ENCODE measurements at regions not wholly inside any gene's neighbourhood (a gene's known extent, or its start where the extent isn't known, plus 50 kb on each side); places are given as distances from the start of the nearest gene placed in this dataset.

DNA sequence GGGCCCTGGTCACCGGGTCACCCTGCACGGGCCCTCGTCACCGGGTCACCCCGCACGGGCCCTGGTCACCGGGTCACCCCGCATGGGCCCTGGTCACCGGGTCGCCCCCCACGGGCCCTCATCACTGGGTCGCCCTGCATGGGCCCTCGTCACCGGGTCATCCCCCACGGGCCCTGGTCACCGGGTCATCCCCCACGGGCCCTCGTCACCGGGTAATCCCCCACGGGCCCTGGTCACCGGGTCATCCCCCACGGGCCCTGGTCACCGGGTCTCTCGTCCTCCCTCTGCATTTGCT, 77.6 kb downstream of the RIPK4 start:
- no peak for DNase-seq

DNA sequence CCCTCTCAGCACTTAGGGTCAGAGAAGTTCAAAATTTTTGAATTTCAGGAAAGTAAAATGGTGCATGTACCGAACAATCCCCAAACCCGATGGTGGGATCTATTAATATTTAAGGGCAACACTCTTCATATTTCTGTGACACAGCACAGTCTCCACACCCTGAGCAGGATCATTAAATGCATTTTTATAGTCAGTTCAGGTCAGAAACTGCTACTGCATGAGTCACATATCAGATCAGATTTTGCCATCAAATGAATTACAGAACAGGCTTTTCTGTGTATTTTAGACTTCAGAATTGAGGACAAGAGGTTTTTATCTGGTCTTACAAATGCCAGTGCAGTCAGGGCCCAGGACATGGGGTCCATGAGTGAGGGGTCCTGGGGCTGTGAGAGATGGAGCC, 79.2 kb downstream of the RIPK4 start:
- no peak for DNase-seq

DNA sequence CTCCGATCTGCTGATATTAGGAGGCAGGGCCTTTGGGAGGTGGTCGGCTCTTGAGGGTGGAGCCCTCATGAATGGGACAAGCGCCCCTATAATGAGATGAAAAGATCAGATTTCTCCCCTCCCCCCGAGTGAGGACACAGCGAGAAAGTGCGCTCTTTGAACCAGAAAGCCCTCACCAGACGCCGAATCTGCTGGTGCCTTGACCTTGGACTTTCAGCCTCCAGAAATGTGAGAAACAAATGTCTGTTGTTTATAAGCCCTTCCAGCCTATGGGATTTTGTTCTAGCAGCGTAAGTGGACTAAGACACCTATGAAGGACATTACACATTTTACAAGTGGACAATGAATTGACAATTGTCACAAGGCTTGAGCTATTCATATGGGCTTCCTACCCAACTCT, 80.2 kb downstream of the RIPK4 start:
- DNase-seq, result no peak

DNA sequence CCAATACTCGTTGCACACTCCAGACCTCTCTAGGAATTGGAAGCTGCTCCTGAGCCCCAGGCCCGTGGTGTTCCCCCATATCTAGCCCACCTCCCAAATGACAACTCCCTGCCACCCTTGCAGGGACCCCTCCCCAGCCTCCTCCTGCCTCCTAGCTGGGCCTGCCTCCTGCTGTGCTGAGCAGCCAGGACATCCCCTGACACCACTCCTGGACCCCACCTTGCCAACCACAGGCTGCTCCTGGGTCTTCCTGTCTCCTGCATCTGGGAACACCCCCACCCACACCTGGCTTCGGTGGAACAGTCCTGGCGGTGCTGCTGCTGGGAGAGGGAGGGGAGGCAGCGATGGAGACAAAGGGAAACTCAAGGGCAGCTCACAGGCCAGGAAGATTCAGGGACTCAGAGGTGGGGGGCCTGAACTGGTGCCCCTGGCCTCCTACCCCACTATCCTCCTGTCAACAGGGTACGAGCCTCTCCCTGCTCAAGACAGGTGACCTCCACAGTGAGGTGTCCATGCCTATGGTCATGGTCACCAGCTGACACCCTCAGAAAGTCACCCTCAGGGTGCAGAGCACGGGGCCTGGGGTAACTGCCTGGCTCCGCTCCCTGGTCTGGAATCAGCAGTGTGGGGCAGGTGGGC, 81.2 kb downstream of the RIPK4 start:
- DNase-seq, result no peak

DNA sequence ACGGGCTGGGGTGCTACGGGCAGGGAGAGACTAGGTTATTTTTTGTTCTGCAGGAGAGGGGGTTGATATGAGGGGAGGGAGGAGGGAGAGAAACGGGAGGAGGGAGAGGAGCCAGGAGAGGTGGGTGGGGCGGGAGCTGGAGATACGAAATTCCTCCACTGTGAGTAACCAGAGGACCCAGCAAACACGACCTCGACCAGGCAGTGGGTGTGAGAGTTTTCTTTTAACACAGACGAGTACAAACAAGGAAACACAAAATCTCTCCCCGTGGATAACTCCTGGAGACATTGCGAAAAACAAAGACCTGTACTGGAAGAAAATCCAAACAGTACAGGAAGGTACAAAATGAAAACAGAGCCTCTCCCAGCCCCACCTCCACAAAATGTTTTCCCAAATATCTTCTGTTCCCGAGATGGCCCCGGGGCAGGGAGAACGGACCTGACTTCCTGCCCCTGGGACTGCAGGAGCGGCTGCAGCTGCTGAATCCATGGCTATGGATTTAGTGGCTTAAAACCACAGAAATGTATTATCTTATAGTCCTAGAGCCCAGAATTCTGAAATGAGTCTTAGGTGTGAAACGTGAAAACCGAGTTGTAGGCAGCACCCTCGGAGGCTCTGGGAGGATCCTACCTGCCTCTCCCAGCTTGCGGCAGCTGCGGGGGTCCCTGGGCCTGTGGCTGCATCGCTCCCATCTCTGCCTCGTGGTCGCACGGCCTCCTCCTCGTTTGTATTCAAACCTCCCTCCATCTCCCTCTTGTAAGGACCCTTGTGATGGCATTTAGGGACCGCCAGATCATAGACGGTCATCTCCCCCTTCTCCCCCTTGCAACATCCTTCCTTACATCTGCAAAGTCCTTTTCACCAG, 82.2 kb downstream of the RIPK4 start:
- no peak for DNase-seq

DNA sequence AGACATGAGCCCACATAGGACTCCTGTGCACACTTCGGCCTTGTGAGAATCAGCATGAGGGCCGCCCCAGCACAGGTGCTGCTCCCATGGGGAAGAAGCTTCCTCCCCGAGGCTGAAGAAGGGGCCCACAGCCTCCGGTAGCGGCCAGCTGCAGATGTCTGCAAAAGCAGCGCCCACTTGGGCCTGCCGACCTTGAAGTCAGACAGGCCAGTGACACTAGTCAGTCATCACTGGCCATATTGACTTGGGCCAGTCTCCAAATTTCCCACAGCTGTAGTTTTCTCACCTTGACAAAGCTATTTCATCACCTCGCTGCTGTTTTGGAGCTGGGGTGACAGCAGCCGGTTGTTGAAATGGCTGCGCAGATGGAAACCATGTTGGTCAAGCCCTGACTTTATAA, 83.0 kb downstream of the RIPK4 start:
- DNase-seq, result no peak

DNA sequence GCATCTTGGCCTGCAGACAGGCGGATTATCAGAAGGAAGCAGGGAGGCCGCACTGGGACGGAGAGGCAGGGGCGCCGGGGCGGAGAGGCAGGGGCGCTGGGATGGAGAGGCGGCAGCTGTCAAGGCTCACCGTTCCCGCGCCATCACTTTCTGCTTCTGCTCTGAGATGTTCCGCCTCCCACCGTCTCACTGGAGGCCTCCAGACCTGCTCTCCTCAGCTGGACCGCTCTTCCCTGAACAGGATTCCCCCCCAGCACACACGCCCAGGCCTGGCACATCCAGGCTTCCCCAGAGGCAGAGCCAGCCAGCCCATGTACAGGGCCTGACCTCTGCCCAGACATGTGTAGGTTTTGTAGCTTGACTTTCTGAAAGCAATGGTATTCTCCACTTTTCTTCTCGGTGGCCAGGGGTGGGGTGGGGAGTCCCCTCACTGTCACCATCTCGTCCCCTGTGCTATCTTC, 84.1 kb downstream of the RIPK4 start:
- DNase-seq, result no peak

DNA sequence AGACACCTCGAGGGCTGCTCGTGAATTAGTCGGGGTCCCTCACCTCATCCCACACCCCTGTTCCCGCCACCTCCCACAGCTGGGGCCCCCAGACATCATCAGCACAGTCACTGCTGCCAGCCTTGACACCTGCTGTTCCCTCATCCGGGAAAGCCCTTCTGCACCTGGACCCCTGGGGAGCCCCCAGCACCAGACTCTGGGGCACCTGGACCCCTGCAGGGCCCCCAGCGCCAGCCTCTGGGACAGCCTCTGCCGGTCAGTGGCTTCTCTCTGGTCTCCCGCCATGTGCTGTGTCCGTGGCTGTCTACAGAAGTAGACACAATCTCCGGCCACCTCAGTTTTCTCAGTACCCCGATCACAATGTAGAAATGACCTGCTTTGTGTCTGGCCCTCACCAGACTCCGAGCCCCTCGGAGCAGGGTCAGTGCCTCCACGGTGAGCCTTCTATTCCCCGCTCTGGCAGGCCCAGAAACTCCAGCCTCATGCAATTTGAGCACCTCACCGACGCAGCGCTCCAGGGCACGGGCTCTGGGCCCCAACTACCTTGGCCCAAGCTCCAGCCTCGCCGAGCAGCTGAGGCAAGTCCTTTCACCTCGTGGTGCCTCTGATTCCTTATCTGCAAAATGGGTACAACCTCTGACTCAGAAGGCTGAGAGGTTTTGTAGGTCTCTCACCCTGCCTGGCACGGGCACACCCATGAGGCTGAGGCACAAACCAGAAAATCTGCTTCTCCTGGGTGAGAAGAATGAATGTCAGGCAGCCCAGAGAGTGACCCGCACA, 84.7 kb downstream of the RIPK4 start:
- no peak for DNase-seq

DNA sequence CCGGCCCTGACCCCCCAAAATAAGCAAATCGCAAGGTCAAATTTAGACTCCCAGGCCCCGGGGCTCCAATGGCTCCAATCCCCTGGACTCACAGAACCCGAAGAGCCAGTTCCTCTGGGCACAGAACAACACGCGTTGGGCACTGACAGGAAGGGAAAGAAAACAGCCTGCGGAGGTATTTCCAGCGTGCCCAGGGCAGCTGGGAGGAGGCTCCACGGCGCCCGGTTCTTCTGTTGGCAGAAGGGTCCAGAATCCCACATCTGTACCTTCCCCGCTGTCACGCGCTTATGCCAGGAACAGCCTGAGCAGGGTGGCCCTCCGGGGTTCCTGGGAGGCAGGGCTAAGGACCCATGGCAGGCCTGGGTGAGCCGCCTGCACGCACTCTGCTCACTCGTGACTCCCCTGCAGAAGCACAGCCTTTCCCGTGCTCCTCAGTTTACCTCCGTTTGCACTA, 85.5 kb downstream of the RIPK4 start:
- no peak for DNase-seq

DNA sequence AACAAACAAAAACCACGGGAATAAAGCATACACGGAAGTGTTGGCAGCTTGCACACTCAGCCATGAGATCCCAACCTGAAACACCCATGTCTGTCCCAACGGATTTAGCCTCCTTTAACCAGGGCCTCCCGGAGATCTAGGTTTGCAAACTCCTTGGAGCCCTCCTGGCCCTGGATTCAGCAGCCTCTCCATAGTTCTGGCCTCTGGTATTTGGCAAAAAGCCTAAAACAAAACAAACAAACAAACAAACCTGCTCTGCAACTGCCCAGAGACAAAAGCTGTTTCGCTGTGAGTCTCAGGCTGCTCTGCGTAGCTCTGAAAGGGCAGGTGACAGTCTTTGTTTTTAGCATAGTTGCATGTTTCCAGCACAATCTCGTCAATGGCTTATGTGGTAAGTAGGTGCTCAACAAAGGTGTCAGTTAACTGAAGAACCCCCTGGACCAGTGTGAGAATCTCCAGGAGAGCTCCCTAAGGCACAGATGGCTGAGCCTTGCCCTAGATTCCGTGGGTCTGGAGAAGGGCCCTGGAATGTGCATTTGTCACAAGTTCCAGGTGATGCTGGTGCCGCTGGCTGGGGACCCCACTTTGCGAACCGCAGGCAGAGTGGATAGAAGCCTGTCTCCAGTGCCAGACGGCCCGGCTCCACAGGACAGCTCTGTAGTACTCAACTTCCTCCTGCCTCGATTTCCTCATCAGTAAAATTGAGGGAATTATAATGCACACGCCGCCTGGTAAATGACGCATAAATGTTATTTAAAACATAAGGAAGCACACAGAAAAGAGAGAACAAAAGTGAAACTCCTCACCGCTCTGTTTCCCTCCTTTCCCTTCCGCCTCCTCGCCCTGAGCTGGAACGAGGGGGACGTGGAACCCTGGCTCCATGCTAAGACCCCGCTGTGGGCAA, 86.2 kb downstream of the RIPK4 start:
- DNase-seq, result no peak

DNA sequence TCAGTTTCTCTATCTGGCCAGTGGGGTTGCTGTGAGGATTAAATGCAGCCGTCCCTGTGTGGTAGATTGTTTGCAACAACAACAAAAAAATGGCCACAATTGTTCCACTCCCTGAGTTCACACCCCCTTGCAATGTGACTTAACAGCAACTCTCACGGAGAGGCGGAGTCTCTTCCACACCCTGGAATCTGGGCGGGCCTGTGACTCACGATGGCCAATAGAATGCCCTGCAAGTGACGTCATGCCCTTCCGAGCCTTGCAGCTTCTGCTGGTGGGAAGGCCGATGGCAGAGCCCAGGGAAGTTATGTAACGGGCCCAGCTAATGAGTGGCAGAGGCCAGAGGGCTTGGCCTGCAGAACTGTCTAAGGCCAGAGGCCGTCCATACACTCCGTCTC, 87.9 kb downstream of the RIPK4 start:
- peak; percentile 3 for DNase-seq

DNA sequence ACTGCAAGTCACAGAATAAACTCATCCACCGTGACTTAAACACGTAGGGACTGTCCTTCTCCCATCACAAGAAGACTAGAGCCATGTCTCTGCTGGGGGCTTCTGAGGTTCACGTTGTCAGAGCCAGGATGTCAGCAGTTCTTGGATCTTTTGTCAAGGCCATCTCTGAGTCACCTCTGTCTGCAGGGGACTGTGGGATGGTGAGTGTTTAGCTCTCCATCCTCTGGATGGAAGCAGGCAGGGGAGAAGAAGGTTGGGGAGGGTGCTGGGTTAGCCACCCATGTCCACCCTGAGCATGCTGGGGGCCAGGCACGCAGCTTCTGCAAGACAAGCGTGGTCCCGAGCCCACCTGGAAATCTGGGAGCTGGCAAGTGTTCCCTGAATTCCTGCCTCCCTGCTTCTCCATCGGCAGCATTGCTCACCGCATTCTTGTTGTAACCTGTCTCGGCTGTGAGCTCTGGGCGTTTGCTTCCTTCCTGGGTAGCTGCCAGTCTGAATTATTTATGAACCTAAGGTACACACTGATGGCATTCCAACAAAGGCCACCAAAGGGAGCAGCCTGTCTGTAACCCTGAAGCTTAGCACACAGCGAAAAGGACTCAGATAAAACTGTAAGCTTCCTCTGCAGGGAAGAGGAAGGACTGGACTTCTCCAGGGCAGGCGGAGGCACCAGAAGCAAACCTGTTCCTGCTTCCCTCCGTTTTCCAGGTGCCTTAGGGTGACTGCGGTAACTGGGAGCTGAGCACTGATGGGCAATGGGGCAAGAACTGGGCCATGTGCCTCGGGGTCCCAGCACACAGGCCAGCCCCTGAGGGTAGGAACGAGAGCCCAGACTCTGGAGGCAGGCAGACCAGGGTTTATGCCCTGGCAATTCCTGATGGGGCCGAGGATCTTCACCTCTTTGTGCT, 88.6 kb downstream of the RIPK4 start:
- no peak for DNase-seq

DNA sequence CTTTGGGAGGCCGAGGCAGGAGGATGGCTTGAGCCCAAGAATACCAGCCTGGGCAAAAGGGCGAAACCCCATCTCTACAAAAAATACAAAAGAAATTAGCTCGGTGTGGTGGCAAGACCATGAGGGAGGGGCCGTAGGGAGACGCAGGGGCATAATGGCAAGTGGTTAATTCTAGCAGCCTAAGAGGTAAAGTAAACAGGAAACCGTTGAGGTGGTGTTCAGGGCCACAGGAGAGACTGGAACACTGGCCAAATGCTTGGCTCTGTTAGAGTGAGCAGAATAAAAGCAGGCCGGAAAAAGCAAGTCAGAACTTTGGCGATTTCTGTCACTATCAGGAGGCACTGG, 89.2 kb downstream of the RIPK4 start:
- DNase-seq, result no peak

DNA sequence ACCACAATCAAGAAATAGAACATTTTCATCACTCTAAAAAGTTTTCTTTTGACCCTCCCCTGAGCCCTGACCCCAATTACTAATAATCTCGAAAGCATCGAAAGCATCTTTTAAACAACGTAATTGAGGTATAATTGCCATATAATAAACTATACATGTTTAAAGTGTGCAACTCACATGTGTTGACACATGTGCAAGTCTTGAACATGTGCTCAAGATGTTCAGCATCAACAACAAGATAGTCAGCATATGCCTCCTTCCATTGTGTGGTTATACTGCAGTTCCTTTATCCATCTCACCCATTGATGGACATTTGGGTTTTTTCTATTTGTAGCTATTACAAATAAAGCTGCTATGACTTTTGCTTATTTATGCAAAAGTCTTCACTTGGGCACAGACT, 90.7 kb downstream of the RIPK4 start:
- no peak for DNase-seq

DNA sequence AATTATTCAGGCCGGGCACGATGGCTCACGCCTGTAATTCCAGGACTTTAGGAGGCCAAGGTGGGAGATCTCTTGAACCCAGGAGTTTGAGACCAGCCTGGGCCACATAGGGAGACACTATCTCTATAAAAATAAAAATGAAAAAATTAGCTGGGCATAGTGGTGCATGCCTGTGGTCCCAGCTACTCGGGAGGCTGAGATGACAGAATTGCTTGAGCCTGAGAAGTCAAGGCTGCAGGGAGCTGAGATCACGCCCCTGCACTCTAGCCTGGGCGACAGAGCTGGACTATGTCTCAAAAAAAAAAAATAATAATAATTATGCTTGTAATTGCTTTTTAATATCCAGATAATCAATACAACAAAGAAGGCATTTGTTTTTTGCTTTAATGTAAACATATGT, 91.3 kb downstream of the RIPK4 start:
- DNase-seq, result no peak

DNA sequence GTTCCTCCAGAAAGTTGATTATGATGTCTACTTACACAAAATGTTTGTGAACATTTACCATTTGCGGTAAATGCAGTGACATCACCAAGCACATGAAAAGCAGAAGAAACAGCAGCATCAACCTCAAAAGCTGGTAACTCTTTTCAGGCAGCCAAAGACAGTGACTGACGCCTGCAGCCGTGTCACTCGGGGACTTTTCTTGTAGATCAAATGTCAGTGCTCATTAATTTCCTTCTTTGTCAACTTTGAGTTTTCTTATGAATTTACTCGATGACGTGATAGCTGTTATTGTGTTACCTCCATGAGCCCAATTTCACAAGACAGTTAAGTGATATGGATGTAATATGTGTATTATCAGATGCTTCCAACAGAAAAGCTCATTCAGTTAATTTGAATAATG, 92.5 kb downstream of the RIPK4 start:
- DNase-seq, result no peak

DNA sequence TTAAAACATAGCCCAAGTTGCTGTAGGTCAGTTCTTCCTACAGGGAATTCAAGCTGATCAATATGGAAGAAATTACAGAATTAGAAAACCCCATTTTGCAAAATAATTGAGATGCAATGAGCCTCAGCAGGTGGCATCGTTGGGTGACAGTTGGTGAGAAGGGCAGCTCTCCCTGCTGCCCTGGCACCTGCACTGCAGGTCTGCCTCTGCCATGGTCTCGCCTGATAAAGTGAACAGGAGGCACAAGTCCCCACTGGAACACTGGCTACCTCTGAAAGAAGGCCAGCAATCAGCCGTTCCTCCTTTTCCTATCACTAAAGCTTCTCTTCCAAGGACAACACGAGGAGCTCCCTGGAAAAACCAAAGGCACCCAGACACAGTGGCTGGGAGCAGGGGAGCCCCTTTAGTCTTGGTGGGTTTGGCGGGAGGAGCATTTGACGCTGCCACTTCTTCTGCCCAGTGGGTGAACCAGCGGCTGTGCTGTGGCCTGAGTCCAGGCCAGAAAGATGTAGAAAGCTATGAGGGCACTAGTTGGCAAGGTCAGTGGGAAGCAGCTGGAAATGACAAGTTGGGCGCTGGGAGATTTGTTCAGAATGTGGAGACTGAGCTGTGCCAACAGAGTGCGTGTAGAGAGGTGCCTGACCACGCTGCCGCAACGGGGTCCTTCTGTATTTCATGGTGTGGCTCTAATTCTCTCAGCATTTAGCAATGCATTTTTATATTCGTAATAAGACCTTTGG, 93.1 kb downstream of the RIPK4 start:
- DNase-seq, result no peak

DNA sequence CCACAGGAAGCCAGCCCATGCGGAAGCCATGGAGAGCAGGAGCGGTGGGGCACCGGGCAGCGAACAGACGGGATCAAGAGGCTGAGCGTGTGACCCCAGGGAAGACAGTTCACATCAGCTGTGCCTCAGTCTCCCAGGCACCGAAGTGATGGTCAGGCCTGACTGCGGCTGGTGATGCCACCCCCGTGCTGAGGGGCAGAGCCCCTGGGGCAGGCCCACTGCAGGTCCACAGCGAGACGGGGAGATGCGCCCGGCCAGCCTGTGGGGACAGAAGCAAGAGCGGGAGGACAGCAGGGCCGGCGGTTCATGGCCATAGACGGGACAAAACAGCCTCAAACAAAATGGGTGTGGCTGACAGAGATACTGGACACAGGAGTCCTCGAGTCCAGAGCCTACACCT, 93.8 kb downstream of the RIPK4 start:
- DNase-seq, result no peak

DNA sequence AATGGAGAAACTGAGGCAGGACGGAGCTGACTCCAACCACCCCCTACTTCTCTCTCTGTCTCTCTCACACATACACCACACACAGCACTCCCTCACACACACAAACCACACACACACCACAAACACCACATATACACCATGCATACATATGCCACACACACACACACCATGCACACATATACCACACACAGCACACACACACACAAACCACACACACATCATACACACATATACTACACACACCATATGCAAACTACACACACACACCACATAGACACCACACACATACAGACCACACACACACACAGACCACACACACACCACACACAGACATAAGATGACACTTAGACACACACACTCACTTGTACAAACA, 94.3 kb downstream of the RIPK4 start:
- DNase-seq, result no peak

DNA sequence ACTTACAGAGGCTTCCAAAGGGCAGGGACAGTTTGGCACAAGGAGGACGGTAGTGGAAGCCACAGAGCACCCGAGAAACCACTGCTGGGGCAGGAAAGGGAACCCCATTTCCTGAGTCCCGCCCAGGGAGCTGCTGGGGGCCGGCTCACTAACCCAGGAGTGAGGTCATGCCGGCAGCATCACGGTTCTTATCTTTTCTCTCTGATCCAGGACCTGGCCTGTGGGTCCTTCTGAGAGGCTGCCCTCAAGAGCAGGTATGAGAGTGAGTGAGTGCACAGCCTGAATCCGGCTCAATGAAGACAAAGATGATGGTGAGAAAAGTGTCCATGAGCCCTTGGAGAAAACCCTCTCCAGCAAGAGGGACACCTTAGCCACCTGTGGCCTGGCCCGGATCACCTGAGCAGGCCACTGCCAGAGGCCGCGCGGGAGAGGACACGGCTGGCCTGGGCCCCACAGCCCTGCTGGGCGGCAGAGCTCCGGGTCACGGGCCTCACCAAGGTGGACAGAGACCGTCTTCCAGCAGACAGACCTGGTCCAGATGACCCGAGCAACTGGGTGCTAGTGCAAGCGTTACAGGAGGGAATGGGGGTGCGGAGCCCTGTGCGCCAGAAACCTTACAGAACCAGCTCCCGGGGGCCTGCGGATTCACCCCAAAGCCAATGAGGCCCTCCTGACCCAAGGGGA, 94.9 kb downstream of the RIPK4 start:
- DNase-seq, result no peak
